Glutamatergic neuron (in vitro differentiated cells): ENCODE measurements at regions not wholly inside any gene's neighbourhood (a gene's known extent, or its start where the extent isn't known, plus 50 kb on each side); places are given as distances from the start of the nearest gene placed in this dataset.
"Not testable (repeated sequence)": the region's sequence is repeated elsewhere in the genome, so short reads cannot be mapped to it uniquely, and the experiment has no call there.

Experiments used
- DNase-seq: peaks from one replicate; pipeline ENCODE4 v3.0.0; 2022
- H3K27ac Mint-ChIP-seq: one replicate; pipeline ENCODE4 v1.8.0; 2020; ENCODE audit warnings: mild to moderate bottlenecking, mixed read lengths, inconsistent platforms; ENCODE audit not compliant: unreplicated experiment
- H3K27me3 Mint-ChIP-seq: one replicate; pipeline ENCODE4 v1.8.0; 2020; ENCODE audit warnings: mild to moderate bottlenecking, moderate library complexity, mixed read lengths, inconsistent platforms; ENCODE audit not compliant: unreplicated experiment
- H3K36me3 Mint-ChIP-seq: one replicate; pipeline ENCODE4 v1.8.0; 2020; ENCODE audit warnings: mild to moderate bottlenecking, mixed read lengths, inconsistent platforms; ENCODE audit not compliant: unreplicated experiment
- H3K4me1 Mint-ChIP-seq: one replicate; pipeline ENCODE4 v1.8.0; 2020; ENCODE audit warnings: mild to moderate bottlenecking, low read depth, mixed read lengths, inconsistent platforms; ENCODE audit not compliant: unreplicated experiment
- H3K4me3 Mint-ChIP-seq: one replicate; pipeline ENCODE4 v1.8.0; 2020; ENCODE audit warnings: mild to moderate bottlenecking, mixed read lengths, inconsistent platforms; ENCODE audit not compliant: unreplicated experiment
- H3K9me3 Mint-ChIP-seq: one replicate; pipeline ENCODE4 v1.8.0; 2020; ENCODE audit warnings: mild to moderate bottlenecking, moderate library complexity, mixed read lengths, inconsistent platforms; ENCODE audit not compliant: unreplicated experiment
- TF ChIP-seq, protein P1 (sequence below): fragments of 200-600 bp; sonication (generic); IDR thresholded peaks from one replicate; pipeline ENCODE4 v1.5.0; 2021; ENCODE audit not compliant: partially characterized antibody, unreplicated experiment

GRCh38 chr13:81153478-81153877, 812.6 kb upstream of the SPRY2 start:
- Mint-ChIP-seq H3K27ac (no peak overlapping the region), H3K4me1 (no peaks in the 10 kb centered on the region), H3K4me3 (no peak overlapping the region), H3K9me3 (no peaks in the 10 kb centered on the region), H3K36me3 (no peaks in the 10 kb centered on the region), H3K27me3 (no peaks in the 10 kb centered on the region)
- TF ChIP-seq, protein P1, sequence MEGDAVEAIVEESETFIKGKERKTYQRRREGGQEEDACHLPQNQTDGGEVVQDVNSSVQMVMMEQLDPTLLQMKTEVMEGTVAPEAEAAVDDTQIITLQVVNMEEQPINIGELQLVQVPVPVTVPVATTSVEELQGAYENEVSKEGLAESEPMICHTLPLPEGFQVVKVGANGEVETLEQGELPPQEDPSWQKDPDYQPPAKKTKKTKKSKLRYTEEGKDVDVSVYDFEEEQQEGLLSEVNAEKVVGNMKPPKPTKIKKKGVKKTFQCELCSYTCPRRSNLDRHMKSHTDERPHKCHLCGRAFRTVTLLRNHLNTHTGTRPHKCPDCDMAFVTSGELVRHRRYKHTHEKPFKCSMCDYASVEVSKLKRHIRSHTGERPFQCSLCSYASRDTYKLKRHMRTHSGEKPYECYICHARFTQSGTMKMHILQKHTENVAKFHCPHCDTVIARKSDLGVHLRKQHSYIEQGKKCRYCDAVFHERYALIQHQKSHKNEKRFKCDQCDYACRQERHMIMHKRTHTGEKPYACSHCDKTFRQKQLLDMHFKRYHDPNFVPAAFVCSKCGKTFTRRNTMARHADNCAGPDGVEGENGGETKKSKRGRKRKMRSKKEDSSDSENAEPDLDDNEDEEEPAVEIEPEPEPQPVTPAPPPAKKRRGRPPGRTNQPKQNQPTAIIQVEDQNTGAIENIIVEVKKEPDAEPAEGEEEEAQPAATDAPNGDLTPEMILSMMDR, result no peak
- DNase-seq, result no peak

DNA sequence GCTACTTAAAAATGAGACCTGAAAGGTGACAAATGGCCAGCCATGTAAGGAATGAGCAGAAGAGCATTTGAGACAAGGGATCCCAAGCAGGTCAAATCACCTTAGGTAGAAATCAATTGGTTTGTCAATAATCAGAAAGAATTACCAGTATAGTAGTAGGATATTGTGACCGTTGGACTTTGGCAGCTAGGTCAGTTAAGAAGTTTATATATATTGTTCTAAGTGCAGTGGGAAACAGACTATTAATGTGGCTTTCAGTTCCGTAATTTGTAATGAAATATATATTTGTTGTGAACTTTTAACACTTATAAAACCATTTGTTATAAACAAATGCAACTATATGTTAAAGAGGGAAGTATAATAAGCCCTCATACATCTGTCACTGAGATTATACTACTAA, 807.9 kb upstream of the SPRY2 start:
- TF ChIP-seq, protein P1, result no peak
- H3K4me1 Mint-ChIP-seq, result no peaks in the 10 kb centered on the region
- no peaks in the 10 kb centered on the region for H3K36me3 Mint-ChIP-seq
- no peaks in the 10 kb centered on the region for H3K27me3 Mint-ChIP-seq
- H3K4me3 Mint-ChIP-seq, result no peak overlapping the region
- no peak overlapping the region for H3K27ac Mint-ChIP-seq
- peaks cover 1% of the 10 kb centered on the region for H3K9me3 Mint-ChIP-seq
- no peak for DNase-seq

DNA sequence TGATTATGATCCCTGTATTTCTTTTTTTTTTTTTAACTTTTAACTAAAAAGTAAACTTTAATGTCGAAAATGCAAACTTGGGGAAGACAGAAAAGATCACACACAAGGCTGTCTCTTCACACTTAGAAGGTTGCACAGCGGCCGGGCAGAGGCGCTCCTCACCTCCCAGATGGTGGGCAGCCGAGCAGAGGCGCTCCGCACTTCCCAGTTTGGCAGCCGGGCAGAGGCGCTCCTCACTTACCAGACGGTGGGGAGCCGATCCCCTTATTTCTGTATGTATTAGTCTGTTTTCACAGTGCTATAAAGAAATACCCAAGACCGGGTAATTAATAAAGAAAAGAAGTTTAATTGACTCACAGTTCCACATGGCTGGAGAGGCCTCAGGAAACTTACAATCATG, 805.6 kb upstream of the SPRY2 start:
- not testable (repeated sequence) for H3K4me1 Mint-ChIP-seq, H3K9me3 Mint-ChIP-seq, H3K27ac Mint-ChIP-seq, DNase-seq, H3K27me3 Mint-ChIP-seq, H3K4me3 Mint-ChIP-seq, H3K36me3 Mint-ChIP-seq

DNA sequence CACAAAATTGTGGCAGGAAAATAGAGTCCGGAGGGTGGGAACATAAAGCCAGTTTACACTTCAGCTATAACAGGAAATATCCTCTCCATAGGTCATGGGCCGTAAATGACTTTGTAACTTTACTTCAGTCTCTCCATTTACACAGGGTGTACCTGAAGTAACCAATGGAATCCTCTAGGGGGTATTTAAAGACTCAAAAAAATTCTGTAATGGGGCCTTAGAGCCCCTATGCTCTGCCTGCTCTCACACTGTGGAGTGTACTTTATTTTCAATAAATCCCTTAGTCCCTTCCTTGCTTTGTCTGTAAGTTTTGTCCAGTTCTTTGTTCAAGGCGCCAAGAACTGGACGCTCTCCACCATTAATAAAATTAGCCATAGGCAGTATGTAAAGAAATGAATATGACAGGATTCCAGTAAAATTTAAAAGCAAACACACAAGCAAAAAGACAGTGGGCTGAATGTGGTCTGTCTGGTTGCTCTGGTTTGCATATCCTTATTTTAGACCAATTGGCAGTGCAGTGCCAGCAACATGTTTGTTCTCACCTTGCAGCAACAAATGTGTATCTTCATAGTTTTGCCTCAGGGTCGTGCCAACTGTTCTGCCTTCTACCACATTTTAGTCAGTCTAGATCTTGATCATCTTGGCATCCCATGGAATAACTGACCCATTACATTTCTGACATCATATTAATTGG, 801.5 kb upstream of the SPRY2 start:
- no peak overlapping the region for H3K27ac Mint-ChIP-seq
- no peak overlapping the region for H3K4me3 Mint-ChIP-seq
- DNase-seq, result no peak
- H3K9me3 Mint-ChIP-seq, result peaks cover 1% of the 10 kb centered on the region
- H3K36me3 Mint-ChIP-seq, result no peaks in the 10 kb centered on the region
- peaks cover 33% of the 10 kb centered on the region for H3K4me1 Mint-ChIP-seq
- H3K27me3 Mint-ChIP-seq, result no peaks in the 10 kb centered on the region
- TF ChIP-seq, protein P1, result no peak

- Mint-ChIP-seq H3K9me3 (peaks cover 1% of the 10 kb centered on the region), H3K36me3 (no peaks in the 10 kb centered on the region), H3K4me3 (no peak overlapping the region), H3K4me1 (peaks cover 33% of the 10 kb centered on the region), H3K27ac (no peak overlapping the region), H3K27me3 (peaks cover 1% of the 10 kb centered on the region)
- TF ChIP-seq, protein P1, result no peak
- DNase-seq, result no peak
These were observed 799.7 kb upstream of the SPRY2 start for GRCh38 chr13:81140675-81141074.
